Lung (tissue), 11 donors: ENCODE measurements at regions not wholly inside any gene's neighbourhood (a gene's known extent, or its start where the extent isn't known, plus 50 kb on each side); places are given as distances from the start of the nearest gene placed in this dataset.

Source experiments
- ATAC-seq: fragments of 200-7000 bp; cut with Tn5 transposase; one replicate; pipeline ENCODE4 v1.9.1; 2020; ENCODE audit warnings: moderate number of reproducible peaks; ENCODE audit not compliant: insufficient read depth, low FRiP score
- DNase-seq, 3 donors: peaks; one replicate each; pipeline ENCODE4 v3.0.0-alpha.2; 2013 to 2017
- H3K27ac ChIP-seq, 2 donors: one replicate each; pipeline ENCODE4 v1.5.1; 2013; ENCODE audit warnings: mild to moderate bottlenecking in 2 of 2, moderate library complexity in 2 of 2, control low read depth in 1 of 2, inconsistent platforms in 1 of 2, low read depth in 1 of 2, low read length in 1 of 2
- H3K27me3 ChIP-seq, 3 donors: one replicate each; pipeline ENCODE4 v1.5.1; 2013; ENCODE audit warnings: low read length in 2 of 3; ENCODE audit not compliant: control insufficient read depth in 3 of 3, insufficient read depth in 3 of 3
- H3K36me3 ChIP-seq, 4 donors: one replicate each; pipeline ENCODE4 v1.5.1; 2013; ENCODE audit warnings: low read length in 4 of 4, mild to moderate bottlenecking in 1 of 4, moderate library complexity in 1 of 4; ENCODE audit not compliant: control insufficient read depth in 4 of 4, insufficient read depth in 4 of 4
- H3K4me1 ChIP-seq, 5 donors: one replicate each; pipeline ENCODE4 v1.5.1; 2013; ENCODE audit warnings: low read length in 5 of 5, mild to moderate bottlenecking in 2 of 5, moderate library complexity in 1 of 5; ENCODE audit not compliant: control insufficient read depth in 5 of 5, insufficient read depth in 5 of 5
- H3K4me3 ChIP-seq: one replicate; pipeline ENCODE4 v1.5.1; 2013; ENCODE audit warnings: mild to moderate bottlenecking, control low read depth, moderate library complexity
- H3K9ac ChIP-seq, 2 donors: one replicate each; pipeline ENCODE4 v1.5.1; 2013; ENCODE audit warnings: low read length in 2 of 2, control low read depth in 1 of 2; ENCODE audit not compliant: insufficient read depth in 1 of 2
- H3K9me3 ChIP-seq, 4 donors: one replicate each; pipeline ENCODE4 v1.5.1; 2013; ENCODE audit warnings: low read length in 3 of 4, mild to moderate bottlenecking in 1 of 4, moderate library complexity in 1 of 4; ENCODE audit not compliant: control insufficient read depth in 4 of 4, insufficient read depth in 3 of 4
- WGBS, 2 donors: extraction: QIAGEN DNeasy Blood & Tissue Kit; methylation state at CpG; one replicate each; pipeline ENCODE4 v1.1.7; 2013; 5-methylcytosine and 5-hydroxymethylcytosine counted together
- TF ChIP-seq, protein P1 (sequence below): IDR thresholded peaks from 2 replicates; pipeline ENCODE4 v1.5.1; 2012; ENCODE audit warnings: mild to moderate bottlenecking; ENCODE audit errors: control extremely low read depth, extremely low read depth
- donor health status: control.
- donor health status: control.
- donor health status: Bipolar disorder and iron deficiency.
- donor health status: healthy.
- donor health status: DM: yes; HTN: yes; CAD: no.

DNA sequence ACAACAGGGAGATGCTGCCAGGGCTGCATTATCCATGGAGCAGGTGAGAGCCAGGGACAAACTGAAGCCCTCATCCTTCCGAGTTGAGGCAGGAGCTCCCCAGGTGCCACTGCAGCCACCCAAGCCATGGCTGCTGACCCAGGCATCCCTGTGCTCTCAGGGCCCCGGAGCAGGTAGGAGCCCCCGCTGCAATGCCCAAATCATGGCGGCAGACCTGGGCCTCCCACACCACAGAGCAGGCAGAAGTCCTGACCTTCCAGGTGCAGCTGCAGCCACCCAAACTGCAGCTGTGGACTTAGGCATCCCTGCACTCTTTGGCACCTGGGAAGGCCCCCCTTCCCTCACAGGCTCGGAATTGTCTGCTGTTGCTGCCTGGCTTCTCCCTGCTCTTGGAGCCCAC is 443.6 kb downstream of the ARAP2 start:
- Histone ChIP-seq H3K4me3 (no peak overlapping the region), H3K27me3 (no peaks in the 10 kb centered on the region), H3K9me3 (peaks cover 0 to 2% (median 0%) of the 10 kb centered on the region in 4 donors), H3K27ac (no peak overlapping the region), H3K4me1 (no peaks in the 10 kb centered on the region), H3K36me3 (no peaks in the 10 kb centered on the region), H3K9ac (no peak overlapping the region)
- ATAC-seq (no peak), DNase-seq (no peak)
- WGBS, 2 donors: 93 to 94% methylated on average over 5 of the region's 5 CpGs
- TF ChIP-seq, protein P1, sequence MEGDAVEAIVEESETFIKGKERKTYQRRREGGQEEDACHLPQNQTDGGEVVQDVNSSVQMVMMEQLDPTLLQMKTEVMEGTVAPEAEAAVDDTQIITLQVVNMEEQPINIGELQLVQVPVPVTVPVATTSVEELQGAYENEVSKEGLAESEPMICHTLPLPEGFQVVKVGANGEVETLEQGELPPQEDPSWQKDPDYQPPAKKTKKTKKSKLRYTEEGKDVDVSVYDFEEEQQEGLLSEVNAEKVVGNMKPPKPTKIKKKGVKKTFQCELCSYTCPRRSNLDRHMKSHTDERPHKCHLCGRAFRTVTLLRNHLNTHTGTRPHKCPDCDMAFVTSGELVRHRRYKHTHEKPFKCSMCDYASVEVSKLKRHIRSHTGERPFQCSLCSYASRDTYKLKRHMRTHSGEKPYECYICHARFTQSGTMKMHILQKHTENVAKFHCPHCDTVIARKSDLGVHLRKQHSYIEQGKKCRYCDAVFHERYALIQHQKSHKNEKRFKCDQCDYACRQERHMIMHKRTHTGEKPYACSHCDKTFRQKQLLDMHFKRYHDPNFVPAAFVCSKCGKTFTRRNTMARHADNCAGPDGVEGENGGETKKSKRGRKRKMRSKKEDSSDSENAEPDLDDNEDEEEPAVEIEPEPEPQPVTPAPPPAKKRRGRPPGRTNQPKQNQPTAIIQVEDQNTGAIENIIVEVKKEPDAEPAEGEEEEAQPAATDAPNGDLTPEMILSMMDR: no peak

DNA sequence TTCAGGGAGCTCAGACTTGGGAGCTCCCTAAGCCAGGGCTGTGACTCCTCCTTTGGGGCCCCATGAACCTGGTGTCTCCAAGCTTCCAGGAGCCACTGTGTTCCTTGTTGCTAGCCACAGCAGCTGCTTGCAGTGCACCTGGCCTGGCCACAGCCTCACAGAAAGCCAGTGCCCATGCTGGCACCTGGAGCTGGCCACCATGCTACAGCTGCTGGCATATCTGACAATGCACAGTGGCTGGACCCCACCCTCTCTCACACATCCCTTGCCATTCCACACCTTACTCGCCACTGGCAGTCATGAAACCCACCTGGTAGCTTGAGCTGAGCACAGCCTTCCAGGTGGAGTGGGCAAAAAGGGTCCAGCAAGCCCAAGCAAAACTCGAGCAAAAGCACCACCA is 441.7 kb downstream of the ARAP2 start:
- WGBS, 2 donors: 79 to 86% methylated on average over 2 of the region's 2 CpGs

GRCh38 chr4:35818520-35818919 is 425.8 kb downstream of the ARAP2 start:
- no peaks in the 10 kb centered on the region for H3K27me3 ChIP-seq
- H3K27ac ChIP-seq: no peak overlapping the region
- no peak for DNase-seq
- TF ChIP-seq, protein P1: no peak
- 76% methylated on average over 4 of the region's 4 CpGs for whole genome bisulfite sequencing, 2 donors
- H3K9me3 ChIP-seq: peaks cover 0 to 3% (median 0%) of the 10 kb centered on the region in 4 donors
- no peak for ATAC-seq
- no peaks in the 10 kb centered on the region for H3K36me3 ChIP-seq
- H3K4me1 ChIP-seq: no peaks in the 10 kb centered on the region
- no peak overlapping the region for H3K4me3 ChIP-seq
- no peak overlapping the region for H3K9ac ChIP-seq

More for the DNA sequence above, 441.7 kb downstream of the ARAP2 start:
- H3K36me3 ChIP-seq: no peaks in the 10 kb centered on the region
- H3K9me3 ChIP-seq: peaks cover 0 to 2% (median 0%) of the 10 kb centered on the region in 4 donors
- TF ChIP-seq, protein P1: no peak
- H3K27me3 ChIP-seq: no peaks in the 10 kb centered on the region
- no peaks in the 10 kb centered on the region for H3K4me1 ChIP-seq
- H3K9ac ChIP-seq: no peak overlapping the region
- no peak for DNase-seq
- no peak overlapping the region for H3K27ac ChIP-seq
- no peak overlapping the region for H3K4me3 ChIP-seq
- no peak for ATAC-seq

- Histone ChIP-seq H3K4me3 (no peak overlapping the region), H3K27ac (no peak overlapping the region), H3K9ac (no peak overlapping the region), H3K9me3 (peaks cover 0 to 3% (median 0%) of the 10 kb centered on the region in 4 donors), H3K36me3 (no peaks in the 10 kb centered on the region), H3K4me1 (no peaks in the 10 kb centered on the region), H3K27me3 (no peaks in the 10 kb centered on the region)
- TF ChIP-seq, protein P1: no peak
- WGBS, 2 donors: 82 to 97% methylated on average over 1 of the region's 1 CpG
- ATAC-seq: no peak
- no peak for DNase-seq
Measured at GRCh38 chr4:35820003-35820402, 424.3 kb downstream of the ARAP2 start.
